Gastroesophageal sphincter (tissue), 4 donors: ENCODE measurements at regions not wholly inside any gene's neighbourhood (a gene's known extent, or its start where the extent isn't known, plus 50 kb on each side); places are given as distances from the start of the nearest gene placed in this dataset.

Experiments
- ATAC-seq: fragments of 150-250 bp; one replicate; pipeline ENCODE4 v1.9.1; 2016; ENCODE audit warnings: mild to moderate bottlenecking, moderate library complexity
- H3K27ac ChIP-seq, 4 donors: fragments of 200-600 bp; sonication (generic) in 3 of 4; 1 replicate in 3 of 4; 2 replicates in 1 of 4; pipeline ENCODE4 v1.5.1; 2016 to 2019
- H3K27me3 ChIP-seq: fragments of 200-600 bp; sonication (generic); one replicate; pipeline ENCODE4 v1.5.1; 2019
- H3K36me3 ChIP-seq, 2 donors: fragments of 200-600 bp; sonication (generic); one replicate each; pipeline ENCODE4 v1.5.1; 2019; ENCODE audit warnings: control low read depth in 1 of 2
- H3K4me1 ChIP-seq, 3 donors: fragments of 200-600 bp; sonication (generic); 1 replicate in 2 of 3; 2 replicates in 1 of 3; pipeline ENCODE4 v1.5.1; 2016 to 2019; ENCODE audit warnings: control low read depth in 2 of 3
- H3K4me3 ChIP-seq, 2 donors: fragments of 200-600 bp; sonication (generic); one replicate each; pipeline ENCODE4 v1.5.1; 2019; ENCODE audit warnings: mild to moderate bottlenecking in 1 of 2, moderate library complexity in 1 of 2
- H3K9me3 ChIP-seq, 3 donors: fragments of 200-600 bp; sonication (generic); one replicate each; pipeline ENCODE4 v1.5.1; 2017 to 2019; ENCODE audit warnings: control low read depth in 2 of 3
- EP300 ChIP-seq: sonication (generic); formaldehyde crosslinking; IDR thresholded peaks from one replicate; pipeline ENCODE4 v1.6.1; 2017; ENCODE audit warnings: antibody characterized with exemption, mild to moderate bottlenecking
- POLR2A ChIP-seq, 2 donors: fragments of 450-650 bp; IDR thresholded peaks; one replicate each; pipeline ENCODE4 v1.6.1; 2017; ENCODE audit warnings: antibody characterized with exemption in 2 of 2, mild to moderate bottlenecking in 2 of 2, moderate library complexity in 1 of 2
- POLR2AphosphoS5 ChIP-seq: sonication (generic); formaldehyde crosslinking; IDR thresholded peaks from one replicate; pipeline ENCODE4 v1.6.1; 2017; ENCODE audit warnings: antibody characterized with exemption
- WGBS, 2 donors: methylation state at CpG; one replicate each; pipeline ENCODE4 v1.1.5; 2018; ENCODE audit warnings: low coverage in 1 of 2; 5-methylcytosine and 5-hydroxymethylcytosine counted together
- TF ChIP-seq, protein P1 (sequence below), 4 experiments: fragments of 200-600 bp in 2 of 4; fragments of 450-650 bp in 2 of 4; sonication (generic) in 1 of 4; IDR thresholded peaks; one replicate each; pipeline ENCODE4 v1.5.1; 2017 to 2019; ENCODE audit warnings: antibody characterized with exemption in 4 of 4, mild to moderate bottlenecking in 2 of 4, moderate library complexity in 2 of 4

DNA sequence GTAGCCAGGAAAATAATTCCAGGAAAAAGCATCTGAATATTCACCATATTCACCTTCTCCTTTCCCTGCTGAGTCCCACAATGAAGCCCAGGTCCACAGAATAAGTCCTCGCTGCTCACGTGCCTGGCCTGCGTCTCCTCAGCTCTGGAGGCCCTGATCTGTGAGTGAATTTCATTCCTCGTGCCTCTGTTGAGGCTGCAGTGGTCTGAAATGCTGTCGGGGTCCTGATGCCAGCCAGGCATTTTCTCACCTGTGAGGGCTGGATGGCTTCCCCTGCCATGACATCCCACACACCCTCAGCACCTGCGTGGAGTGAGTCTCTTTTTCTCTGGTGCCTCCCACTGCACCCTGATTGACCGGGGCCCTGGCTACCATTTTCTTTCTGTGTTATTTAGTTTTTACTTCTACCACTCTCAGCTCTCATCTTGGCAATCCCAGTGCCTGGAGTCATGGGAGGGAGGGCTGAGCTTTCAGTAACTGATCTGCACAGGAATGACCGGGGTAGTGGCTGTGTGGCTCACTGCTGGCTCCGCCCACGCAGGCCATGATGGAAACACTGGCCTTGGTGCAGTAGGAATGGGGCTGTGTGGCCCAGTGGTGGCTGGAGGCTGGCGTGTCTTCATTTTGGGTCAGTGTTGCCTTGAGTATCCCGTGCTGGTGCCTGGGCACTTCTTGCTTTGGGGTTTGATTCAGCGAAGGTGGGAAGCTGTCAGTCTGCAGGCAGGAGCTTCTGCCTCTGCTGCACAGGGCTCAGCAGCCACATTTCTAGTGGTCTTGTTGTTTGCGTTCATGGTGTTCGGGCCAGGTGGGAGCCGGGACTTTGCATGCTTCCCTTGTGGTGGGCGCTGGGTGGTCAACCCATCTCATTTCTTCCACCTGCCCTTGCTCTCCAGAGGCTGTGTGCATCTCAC, 807.2 kb downstream of the TBC1D22A start:
- peaks cover 36% of the 10 kb centered on the region for H3K27me3 ChIP-seq
- 89 to 100% methylated on average over 1 to 5 of the region's 17 CpGs for WGBS, 2 donors
- no peaks in the 10 kb centered on the region for H3K36me3 ChIP-seq
- no peak overlapping the region for H3K27ac ChIP-seq
- no peak for TF ChIP-seq POLR2A (IDR thresholded peaks at IDR 0.05)
- TF ChIP-seq, protein P1, sequence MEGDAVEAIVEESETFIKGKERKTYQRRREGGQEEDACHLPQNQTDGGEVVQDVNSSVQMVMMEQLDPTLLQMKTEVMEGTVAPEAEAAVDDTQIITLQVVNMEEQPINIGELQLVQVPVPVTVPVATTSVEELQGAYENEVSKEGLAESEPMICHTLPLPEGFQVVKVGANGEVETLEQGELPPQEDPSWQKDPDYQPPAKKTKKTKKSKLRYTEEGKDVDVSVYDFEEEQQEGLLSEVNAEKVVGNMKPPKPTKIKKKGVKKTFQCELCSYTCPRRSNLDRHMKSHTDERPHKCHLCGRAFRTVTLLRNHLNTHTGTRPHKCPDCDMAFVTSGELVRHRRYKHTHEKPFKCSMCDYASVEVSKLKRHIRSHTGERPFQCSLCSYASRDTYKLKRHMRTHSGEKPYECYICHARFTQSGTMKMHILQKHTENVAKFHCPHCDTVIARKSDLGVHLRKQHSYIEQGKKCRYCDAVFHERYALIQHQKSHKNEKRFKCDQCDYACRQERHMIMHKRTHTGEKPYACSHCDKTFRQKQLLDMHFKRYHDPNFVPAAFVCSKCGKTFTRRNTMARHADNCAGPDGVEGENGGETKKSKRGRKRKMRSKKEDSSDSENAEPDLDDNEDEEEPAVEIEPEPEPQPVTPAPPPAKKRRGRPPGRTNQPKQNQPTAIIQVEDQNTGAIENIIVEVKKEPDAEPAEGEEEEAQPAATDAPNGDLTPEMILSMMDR (IDR thresholded peaks at IDR 0.05): no peak
- ATAC-seq: no peak
- peaks cover 0 to 3% (median 0%) of the 10 kb centered on the region in 3 donors for H3K4me1 ChIP-seq
- H3K9me3 ChIP-seq: no peaks in the 10 kb centered on the region
- no peak overlapping the region for H3K4me3 ChIP-seq

DNA sequence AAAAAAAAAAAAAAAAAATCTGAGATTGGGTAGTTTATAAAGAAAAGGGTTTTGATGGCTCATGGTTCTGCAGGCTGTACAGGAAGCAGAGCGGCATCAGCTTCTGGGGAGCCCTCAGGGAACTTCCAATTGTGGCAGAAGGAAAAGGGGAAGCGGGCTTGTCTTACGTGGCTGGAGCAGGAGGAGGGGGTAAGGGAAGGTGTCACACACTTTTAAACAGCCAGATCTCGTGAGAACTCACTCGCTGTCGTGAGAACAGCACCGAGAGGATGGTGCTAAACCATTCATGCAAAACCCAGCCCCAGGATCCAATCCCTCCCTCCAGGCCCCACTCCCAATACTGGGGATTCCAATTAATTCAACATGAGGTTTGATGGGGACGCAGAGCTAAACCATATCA, 806.2 kb downstream of the TBC1D22A start:
- no peak overlapping the region for H3K4me3 ChIP-seq
- peaks cover 0 to 9% (median 0%) of the 10 kb centered on the region in 3 donors for H3K4me1 ChIP-seq
- H3K36me3 ChIP-seq: no peaks in the 10 kb centered on the region
- H3K9me3 ChIP-seq: no peaks in the 10 kb centered on the region
- ATAC-seq: no peak
- WGBS, 2 donors: 79 to 93% methylated on average over 6 to 7 of the region's 8 CpGs
- peaks cover 41% of the 10 kb centered on the region for H3K27me3 ChIP-seq
- H3K27ac ChIP-seq: no peak overlapping the region
- TF ChIP-seq POLR2AphosphoS5 (no peak), POLR2A (IDR thresholded peaks at IDR 0.05) (no peak)

DNA sequence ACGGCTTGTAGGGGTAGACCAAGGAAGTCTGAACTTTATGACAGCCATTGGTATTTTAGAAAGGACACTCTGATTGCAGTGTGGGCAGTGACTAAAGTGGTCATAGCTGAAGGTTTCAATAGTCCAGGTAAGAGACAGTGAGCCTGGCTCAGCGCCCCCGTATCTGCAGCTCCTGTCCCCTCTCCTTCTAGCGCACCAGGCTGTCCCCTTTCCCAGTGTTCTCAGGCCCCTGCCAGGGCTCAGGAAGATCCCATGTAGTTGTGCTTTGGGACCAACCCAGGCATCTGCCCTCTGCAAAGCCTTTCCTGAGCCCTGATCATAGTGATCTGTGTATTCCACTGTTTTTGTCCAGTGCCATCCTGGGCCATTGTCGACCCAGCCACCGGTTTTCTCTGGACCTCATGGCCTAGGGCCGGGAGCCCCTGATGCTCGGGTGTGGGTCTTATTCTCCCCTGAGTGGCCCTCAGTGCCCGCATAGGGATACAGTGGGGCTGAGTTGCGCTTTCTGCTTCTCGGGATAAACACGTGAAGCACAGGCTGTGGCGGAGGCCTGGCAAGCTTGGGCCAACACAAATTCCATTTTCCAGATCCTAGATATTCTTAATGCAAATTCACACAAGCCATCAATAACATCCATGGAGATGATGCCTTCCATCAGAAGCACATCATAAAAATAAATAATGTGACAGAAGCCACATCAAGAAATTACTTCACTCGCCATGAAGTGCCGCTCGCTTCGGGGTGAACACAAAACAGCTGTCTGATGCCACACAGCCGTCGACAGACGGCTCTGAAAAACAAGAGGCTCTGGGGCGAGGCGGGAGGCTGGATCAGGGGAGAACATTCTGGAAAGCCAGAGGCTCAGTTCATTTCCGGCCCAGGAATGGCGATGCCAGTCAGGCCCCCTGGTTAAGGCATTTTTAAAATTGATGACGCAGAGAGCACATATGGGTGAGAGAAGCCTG, 805.0 kb downstream of the TBC1D22A start:
- Histone ChIP-seq H3K4me3 (no peak overlapping the region), H3K27me3 (peaks cover 53% of the 10 kb centered on the region), H3K4me1 (peaks cover 0 to 9% (median 0%) of the 10 kb centered on the region in 3 donors), H3K9me3 (no peaks in the 10 kb centered on the region), H3K36me3 (no peaks in the 10 kb centered on the region), H3K27ac (no peak overlapping the region)
- TF ChIP-seq POLR2A (IDR thresholded peaks at IDR 0.05) (no peak), EP300 (no peak), POLR2AphosphoS5 (no peak)
- TF ChIP-seq, protein P1 (IDR thresholded peaks at IDR 0.05): no peak
- no peak for ATAC-seq
- 59 to 89% methylated on average over 6 to 19 of the region's 25 CpGs for WGBS, 2 donors

DNA sequence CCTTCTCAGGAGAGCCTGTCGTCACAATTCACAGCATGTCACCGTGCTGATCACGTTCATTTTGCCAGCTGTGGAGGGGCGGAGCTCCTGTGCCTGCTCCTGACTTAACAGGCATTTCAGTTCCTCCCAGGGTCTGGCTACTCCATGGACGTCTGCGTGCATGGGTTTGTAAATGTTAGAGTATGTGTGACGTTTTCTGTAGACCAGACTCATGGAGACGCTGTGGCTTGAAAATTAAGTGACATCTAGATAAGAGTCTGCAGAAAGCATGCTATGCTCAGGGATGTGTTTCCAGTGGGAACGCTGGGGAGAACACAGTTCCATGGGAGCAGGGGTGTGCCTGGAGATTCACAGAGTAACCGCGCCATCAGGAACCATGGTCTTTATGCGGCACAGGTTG, 804.0 kb downstream of the TBC1D22A start:
- Histone ChIP-seq H3K4me3 (no peak overlapping the region), H3K27ac (no peak overlapping the region), H3K9me3 (no peaks in the 10 kb centered on the region), H3K4me1 (peaks cover 0 to 9% (median 0%) of the 10 kb centered on the region in 3 donors), H3K27me3 (peaks cover 55% of the 10 kb centered on the region), H3K36me3 (no peaks in the 10 kb centered on the region)
- TF ChIP-seq POLR2AphosphoS5 (no peak), EP300 (no peak), POLR2A (IDR thresholded peaks at IDR 0.05) (no peak)
- TF ChIP-seq, protein P1 (IDR thresholded peaks at IDR 0.05): no peak
- WGBS, 2 donors: 92 to 100% methylated on average over 1 to 4 of the region's 12 CpGs
- no peak for ATAC-seq

DNA sequence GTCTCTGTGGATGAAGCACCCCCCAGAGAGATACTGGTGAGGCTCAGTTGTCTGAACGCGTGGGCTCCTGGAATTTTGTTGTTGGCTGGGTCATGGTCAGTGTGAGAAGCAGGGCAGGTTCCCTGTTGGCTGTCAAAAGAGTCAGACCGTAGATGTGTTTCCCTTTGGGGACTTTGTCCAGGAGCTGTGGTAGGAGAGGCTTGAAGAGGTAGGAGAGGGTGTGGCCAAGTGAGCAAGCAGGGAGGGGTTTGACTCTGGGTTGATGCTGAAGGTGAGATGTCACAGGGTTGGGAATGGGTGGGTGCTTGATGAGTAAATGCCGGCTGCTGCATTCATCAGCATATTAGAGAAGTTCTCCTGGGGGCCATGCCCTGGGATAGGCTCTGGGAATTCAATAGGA, 803.2 kb downstream of the TBC1D22A start:
- Histone ChIP-seq H3K36me3 (no peaks in the 10 kb centered on the region), H3K27ac (no peak overlapping the region), H3K4me1 (peaks cover 0 to 9% (median 0%) of the 10 kb centered on the region in 3 donors), H3K27me3 (peaks cover 58% of the 10 kb centered on the region), H3K4me3 (no peak overlapping the region), H3K9me3 (no peaks in the 10 kb centered on the region)
- 8 to 56% methylated on average over 1 to 2 of the region's 4 CpGs for WGBS, 2 donors
- no peak for ATAC-seq
- no peak for TF ChIP-seq POLR2A (IDR thresholded peaks at IDR 0.05)
- TF ChIP-seq POLR2AphosphoS5: no peak
- TF ChIP-seq, protein P1 (IDR thresholded peaks at IDR 0.05): no peak
- no peak for TF ChIP-seq EP300
